Aorta (tissue), 5 donors: ENCODE measurements at regions not wholly inside any gene's neighbourhood (a gene's known extent, or its start where the extent isn't known, plus 50 kb on each side); places are given as distances from the start of the nearest gene placed in this dataset.

Source experiments
- ATAC-seq: fragments of 200-7000 bp; cut with Tn5 transposase; one replicate; pipeline ENCODE4 v1.9.1; 2022; ENCODE audit warnings: moderate library complexity; ENCODE audit not compliant: low FRiP score
- DNase-seq, 2 donors: peaks; one replicate each; pipeline ENCODE4 v3.0.0-alpha.2; 2020
- H3K27ac ChIP-seq, 2 donors: one replicate each; pipeline ENCODE4 v1.5.1; 2013; ENCODE audit warnings: low read length in 2 of 2, mild to moderate bottlenecking in 2 of 2, moderate library complexity in 2 of 2, control low read depth in 1 of 2, inconsistent platforms in 1 of 2, low read depth in 1 of 2
- H3K27me3 ChIP-seq, 2 donors: one replicate each; pipeline ENCODE4 v1.6.1; 2013; ENCODE audit warnings: control low read depth in 1 of 2, low read length in 1 of 2, mild to moderate bottlenecking in 1 of 2, moderate library complexity in 1 of 2; ENCODE audit not compliant: insufficient read depth in 2 of 2, control insufficient read depth in 1 of 2
- H3K36me3 ChIP-seq, 2 donors: one replicate each; pipeline ENCODE4 v1.6.1; 2013; ENCODE audit warnings: control low read depth in 1 of 2, low read length in 1 of 2, mild to moderate bottlenecking in 1 of 2; ENCODE audit not compliant: insufficient read depth in 2 of 2, control insufficient read depth in 1 of 2
- H3K4me1 ChIP-seq, 2 donors: one replicate each; pipeline ENCODE4 v1.6.1; 2013; ENCODE audit warnings: low read length in 2 of 2, control low read depth in 1 of 2, mild to moderate bottlenecking in 1 of 2, moderate library complexity in 1 of 2; ENCODE audit not compliant: insufficient read depth in 2 of 2, control insufficient read depth in 1 of 2
- H3K4me3 ChIP-seq, 2 donors: one replicate each; pipeline ENCODE4 v1.5.1; 2013; ENCODE audit warnings: low read length in 2 of 2, control low read depth in 1 of 2, mild to moderate bottlenecking in 1 of 2
- H3K9me3 ChIP-seq: one replicate; pipeline ENCODE4 v1.6.1; 2013; ENCODE audit warnings: mild to moderate bottlenecking, low read length; ENCODE audit not compliant: control insufficient read depth
- WGBS, 2 donors: extraction: QIAGEN DNeasy Blood & Tissue Kit; methylation state at CpG; one replicate each; pipeline ENCODE4 v1.1.7; 2013; 5-methylcytosine and 5-hydroxymethylcytosine counted together
- intact Hi-C, 2 donors: fragments of 100-400 bp; cut with DNase I; formaldehyde crosslinking; loops; one replicate each; pipeline versions ENCODE4 v1.14.2 to v1.15.0; 2022
- donor health status: healthy with polysubstance abuse.
- donor health status: Bipolar disorder and iron deficiency.
- donor health status: DM: no; HTN: no; CAD: no.
- donor health status: DM: no; HTN: no; CAD: no.
- donor health status: DM: yes; HTN: yes; CAD: no.

DNA sequence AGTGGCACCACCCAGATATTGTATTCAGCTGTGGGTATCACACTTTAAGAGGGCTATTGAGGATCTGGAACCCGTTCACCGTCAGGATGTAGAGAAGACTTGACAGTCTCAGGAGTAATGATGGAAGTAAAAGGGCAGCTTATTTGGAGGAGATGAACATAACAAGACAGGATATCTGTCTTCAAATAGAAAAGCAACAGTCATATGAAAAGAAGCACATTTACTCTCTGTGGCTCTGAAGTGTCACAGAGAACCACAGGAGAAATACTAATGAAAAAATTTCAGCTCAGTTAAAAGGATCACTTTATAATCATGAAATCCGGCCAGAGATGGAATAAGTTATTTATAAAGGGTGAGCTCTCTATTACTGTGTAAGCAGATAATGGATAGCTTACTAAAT, 200.8 kb downstream of the FAM76B start:
- DNase-seq (no peak), ATAC-seq (no peak)
- WGBS, 2 donors = 85 to 88% methylated on average over 3 of the region's 3 CpGs
- Histone ChIP-seq H3K27ac (no peak overlapping the region), H3K27me3 (no peaks in the 10 kb centered on the region), H3K4me3 (no peak overlapping the region), H3K4me1 (peaks cover 5 to 8% of the 10 kb centered on the region in 2 donors), H3K36me3 (no peaks in the 10 kb centered on the region), H3K9me3 (no peaks in the 10 kb centered on the region)
- intact Hi-C loops = no loop called here

GRCh38 chr11:95586661-95587060, 202.9 kb downstream of the FAM76B start:
- intact Hi-C loops = no loop called here
- ATAC-seq (no peak), DNase-seq (no peak)
- H3K4me3 ChIP-seq = no peak overlapping the region
- no peaks in the 10 kb centered on the region for H3K27me3 ChIP-seq
- H3K36me3 ChIP-seq = no peaks in the 10 kb centered on the region
- H3K27ac ChIP-seq = no peak overlapping the region
- H3K4me1 ChIP-seq = peaks cover 3 to 5% of the 10 kb centered on the region in 2 donors
- no peaks in the 10 kb centered on the region for H3K9me3 ChIP-seq
- WGBS, 2 donors = 79 to 83% methylated on average over 4 of the region's 4 CpGs

GRCh38 chr11:95586155-95586554, 203.4 kb downstream of the FAM76B start:
- Histone ChIP-seq H3K9me3 (no peaks in the 10 kb centered on the region), H3K27ac (no peak overlapping the region), H3K27me3 (no peaks in the 10 kb centered on the region), H3K4me3 (no peak overlapping the region), H3K36me3 (no peaks in the 10 kb centered on the region), H3K4me1 (peaks cover 3 to 5% of the 10 kb centered on the region in 2 donors)
- ATAC-seq = no peak
- intact Hi-C loops = no loop called here
- WGBS, 2 donors = 95 to 99% methylated on average over 1 of the region's 1 CpG
- no peak for DNase-seq

DNA sequence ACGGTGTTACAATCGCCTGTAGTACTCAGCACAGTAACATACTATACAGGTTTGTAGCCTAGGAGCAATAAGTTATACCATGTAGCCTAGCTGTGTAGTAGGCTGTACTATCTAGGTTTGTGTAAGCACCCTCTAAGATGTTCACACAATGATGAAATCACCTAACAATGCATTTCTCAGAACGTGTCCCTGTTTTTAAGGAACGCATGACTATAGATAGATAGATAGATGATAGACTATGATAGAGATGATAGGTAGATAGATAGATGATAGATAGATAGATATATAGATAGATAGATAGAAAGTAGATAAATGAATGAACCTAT, 203.9 kb downstream of the FAM76B start:
- no peaks in the 10 kb centered on the region for H3K27me3 ChIP-seq
- no peak overlapping the region for H3K4me3 ChIP-seq
- no peaks in the 10 kb centered on the region for H3K36me3 ChIP-seq
- no peak overlapping the region for H3K27ac ChIP-seq
- WGBS, 2 donors = 52 to 68% methylated on average over 4 of the region's 4 CpGs
- intact Hi-C loops = no loop called here
- H3K9me3 ChIP-seq = no peaks in the 10 kb centered on the region
- ATAC-seq (no peak), DNase-seq (no peak)
- peaks cover 2 to 5% of the 10 kb centered on the region in 2 donors for H3K4me1 ChIP-seq

GRCh38 chr11:95585069-95585751, 204.4 kb downstream of the FAM76B start:
- H3K36me3 ChIP-seq = no peaks in the 10 kb centered on the region
- intact Hi-C loops = no loop called here
- 79 to 80% methylated on average over 3 of the region's 3 CpGs for WGBS, 2 donors
- no peak overlapping the region for H3K27ac ChIP-seq
- no peak for ATAC-seq
- no peaks in the 10 kb centered on the region for H3K9me3 ChIP-seq
- no peak for DNase-seq
- H3K4me1 ChIP-seq = peaks cover 0 to 4% of the 10 kb centered on the region in 2 donors
- no peaks in the 10 kb centered on the region for H3K27me3 ChIP-seq
- H3K4me3 ChIP-seq = no peak overlapping the region

GRCh38 chr11:95584589-95584988, 205.0 kb downstream of the FAM76B start:
- intact Hi-C loops = no loop called here

GRCh38 chr11:95584180-95584579, 205.4 kb downstream of the FAM76B start:
- Histone ChIP-seq H3K4me1 (no peaks in the 10 kb centered on the region), H3K4me3 (no peak overlapping the region), H3K27ac (no peak overlapping the region), H3K27me3 (no peaks in the 10 kb centered on the region), H3K36me3 (no peaks in the 10 kb centered on the region), H3K9me3 (no peaks in the 10 kb centered on the region)
- 84 to 85% methylated on average over 3 of the region's 3 CpGs for WGBS, 2 donors
- no peak for ATAC-seq
- DNase-seq = no peak
- intact Hi-C loops = no loop called here

More at GRCh38 chr11:95584589-95584988, 205.0 kb downstream of the FAM76B start:
- DNase-seq (no peak), ATAC-seq (no peak)
- no peaks in the 10 kb centered on the region for H3K27me3 ChIP-seq
- no peak overlapping the region for H3K27ac ChIP-seq
- no peak overlapping the region for H3K4me3 ChIP-seq
- no peaks in the 10 kb centered on the region for H3K4me1 ChIP-seq
- no peaks in the 10 kb centered on the region for H3K9me3 ChIP-seq
- WGBS, 2 donors = 97 to 100% methylated on average over 2 of the region's 2 CpGs
- H3K36me3 ChIP-seq = no peaks in the 10 kb centered on the region

GRCh38 chr11:95577716-95578460, 211.7 kb downstream of the FAM76B start:
- Histone ChIP-seq H3K36me3 (no peaks in the 10 kb centered on the region), H3K27ac (no peak overlapping the region), H3K4me1 (peaks cover 7 to 8% of the 10 kb centered on the region in 2 donors), H3K27me3 (no peaks in the 10 kb centered on the region), H3K4me3 (no peak overlapping the region), H3K9me3 (no peaks in the 10 kb centered on the region)
- 94 to 95% methylated on average over 2 of the region's 2 CpGs for WGBS, 2 donors
- DNase-seq = no peak
- ATAC-seq = no peak
- intact Hi-C loops = loop anchor here in 1 of 2 donors (5.0 to 10.0 kb wide), 2 partner anchors 64 to 127 kb away; no protein-coding TSS in a partner anchor
